OCI-LY3 (cell line): ENCODE measurements at regions not wholly inside any gene's neighbourhood (a gene's known extent, or its start where the extent isn't known, plus 50 kb on each side); places are given as distances from the start of the nearest gene placed in this dataset.

Experiments used
- EZH2phosphoT487 ChIP-seq: fragments of 200-600 bp; shearing (Covaris generic); IDR thresholded peaks from 2 replicates; pipeline ENCODE4 v1.6.1; 2018; ENCODE audit warnings: antibody characterized with exemption, mixed run types, low read depth
- TF ChIP-seq, protein P1 (sequence below): fragments of 200-600, 300-600 bp; sonication (generic); IDR thresholded peaks from 2 replicates; pipeline ENCODE4 v1.5.1; 2014; ENCODE audit warnings: antibody characterized with exemption, low read length, low read depth

- TF ChIP-seq, protein P1, sequence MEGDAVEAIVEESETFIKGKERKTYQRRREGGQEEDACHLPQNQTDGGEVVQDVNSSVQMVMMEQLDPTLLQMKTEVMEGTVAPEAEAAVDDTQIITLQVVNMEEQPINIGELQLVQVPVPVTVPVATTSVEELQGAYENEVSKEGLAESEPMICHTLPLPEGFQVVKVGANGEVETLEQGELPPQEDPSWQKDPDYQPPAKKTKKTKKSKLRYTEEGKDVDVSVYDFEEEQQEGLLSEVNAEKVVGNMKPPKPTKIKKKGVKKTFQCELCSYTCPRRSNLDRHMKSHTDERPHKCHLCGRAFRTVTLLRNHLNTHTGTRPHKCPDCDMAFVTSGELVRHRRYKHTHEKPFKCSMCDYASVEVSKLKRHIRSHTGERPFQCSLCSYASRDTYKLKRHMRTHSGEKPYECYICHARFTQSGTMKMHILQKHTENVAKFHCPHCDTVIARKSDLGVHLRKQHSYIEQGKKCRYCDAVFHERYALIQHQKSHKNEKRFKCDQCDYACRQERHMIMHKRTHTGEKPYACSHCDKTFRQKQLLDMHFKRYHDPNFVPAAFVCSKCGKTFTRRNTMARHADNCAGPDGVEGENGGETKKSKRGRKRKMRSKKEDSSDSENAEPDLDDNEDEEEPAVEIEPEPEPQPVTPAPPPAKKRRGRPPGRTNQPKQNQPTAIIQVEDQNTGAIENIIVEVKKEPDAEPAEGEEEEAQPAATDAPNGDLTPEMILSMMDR = no peak
- TF ChIP-seq EZH2phosphoT487 = no peak
These were observed 241.5 kb downstream of the AUH start for GRCh38 chr9:91120200-91120599.
